ENCODE measurements at regions not wholly inside any gene's neighbourhood (a gene's known extent, or its start where the extent isn't known, plus 50 kb on each side); places are given as distances from the start of the nearest gene placed in this dataset.
"Not testable (repeated sequence)": the region's sequence is repeated elsewhere in the genome, so short reads cannot be mapped to it uniquely, and the experiment has no call there.

DNA sequence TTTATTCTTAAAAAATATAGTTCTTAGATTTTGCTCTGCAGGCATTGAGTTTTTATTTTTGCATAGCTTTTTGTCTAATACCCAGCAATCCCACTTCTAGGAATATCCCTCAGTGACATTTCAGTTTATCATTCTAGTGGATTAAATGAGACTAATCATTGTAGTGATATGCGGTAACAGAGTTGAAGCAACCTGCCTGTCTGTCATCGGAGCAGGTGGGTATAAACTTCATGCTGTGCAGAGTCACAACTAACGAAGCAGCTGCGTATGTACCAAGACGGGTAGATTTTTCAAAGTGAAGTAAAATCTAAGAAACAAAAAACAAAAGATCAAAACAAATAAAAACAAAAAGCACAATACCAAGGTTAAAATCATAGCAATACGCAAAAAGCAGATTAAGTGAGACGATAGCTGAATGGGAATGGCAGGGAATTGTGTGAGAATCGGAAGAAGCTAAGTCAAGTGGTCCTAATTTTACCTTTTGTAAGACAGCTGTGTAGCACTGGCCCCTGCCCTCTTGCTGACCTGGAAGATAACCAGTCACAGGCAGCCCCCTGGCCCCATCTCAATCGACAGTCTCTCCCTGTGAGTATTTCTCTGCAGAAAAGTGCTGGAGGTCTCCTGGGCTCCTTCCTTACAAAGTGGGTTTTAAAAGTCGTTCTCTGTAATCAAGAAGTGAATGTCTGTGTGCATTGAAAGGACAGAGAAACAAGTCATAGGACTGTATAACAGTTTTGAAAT, 169.2 kb downstream of the OR2B2 start:
- no peak for DNase-seq (ENCODE audit: low read depth, low spot score)

- DNase-seq (ENCODE audit: low read depth, low spot score), result not testable (repeated sequence)
These were observed 172.3 kb downstream of the OR2B2 start for GRCh38 chr6:27739902-27740301.

- DNase-seq (ENCODE audit: low read depth, low spot score), result no peak
These were observed 175.5 kb downstream of the OR2B2 start for GRCh38 chr6:27736686-27737085.

DNA sequence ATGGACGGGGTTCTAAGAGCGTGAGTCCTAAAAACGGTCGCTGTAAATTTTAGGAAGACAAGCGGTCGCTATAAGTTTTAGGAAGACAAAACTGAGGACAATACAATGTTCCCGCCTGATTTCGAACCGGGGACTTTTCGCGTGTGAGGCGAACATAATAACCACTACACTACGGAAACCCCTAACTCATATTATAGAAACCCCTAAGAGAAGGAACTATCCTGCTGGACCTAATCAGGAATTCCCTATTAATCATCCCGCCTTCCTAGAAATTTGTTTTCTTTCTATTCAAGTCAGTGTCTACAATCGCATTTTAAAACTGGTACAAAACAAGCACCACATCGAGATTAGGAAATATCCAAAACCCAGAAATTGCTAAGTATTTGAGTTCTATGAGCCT, 183.8 kb downstream of the OR2B2 start:
- no peak for DNase-seq (ENCODE audit: low read depth, low spot score)

DNA sequence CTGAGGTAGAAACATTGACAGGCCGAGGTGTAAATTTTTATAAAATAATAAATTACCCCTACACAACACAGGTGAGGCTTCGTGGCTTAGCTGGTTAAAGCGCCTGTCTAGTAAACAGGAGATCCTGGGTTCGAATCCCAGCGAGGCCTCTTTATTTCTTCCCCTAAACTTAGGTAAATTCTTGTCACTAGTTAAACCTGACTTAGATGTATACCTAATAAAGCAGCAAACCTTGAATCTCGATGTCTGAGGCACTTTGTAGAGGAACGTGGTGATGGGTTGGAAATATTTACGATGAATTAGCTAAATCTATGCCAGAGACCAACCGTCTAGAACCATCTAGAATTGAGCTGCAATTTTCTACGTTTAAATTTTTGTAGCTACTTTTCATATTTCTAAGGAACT, 185.6 kb downstream of the OR2B2 start:
- DNase-seq (ENCODE audit: low read depth, low spot score), result no peak

- peak; percentile 67 for DNase-seq (ENCODE audit: low read depth, low spot score)
These were observed 191.3 kb downstream of the OR2B2 start for GRCh38 chr6:27720607-27721580.

- DNase-seq (ENCODE audit: low read depth, low spot score), result not testable (repeated sequence)
These were observed 193.2 kb downstream of the OR2B2 start for GRCh38 chr6:27719039-27719438.

- DNase-seq (ENCODE audit: low read depth, low spot score), result no peak
These were observed 205.8 kb downstream of the OR2B2 start for GRCh38 chr6:27706431-27706830.

DNA sequence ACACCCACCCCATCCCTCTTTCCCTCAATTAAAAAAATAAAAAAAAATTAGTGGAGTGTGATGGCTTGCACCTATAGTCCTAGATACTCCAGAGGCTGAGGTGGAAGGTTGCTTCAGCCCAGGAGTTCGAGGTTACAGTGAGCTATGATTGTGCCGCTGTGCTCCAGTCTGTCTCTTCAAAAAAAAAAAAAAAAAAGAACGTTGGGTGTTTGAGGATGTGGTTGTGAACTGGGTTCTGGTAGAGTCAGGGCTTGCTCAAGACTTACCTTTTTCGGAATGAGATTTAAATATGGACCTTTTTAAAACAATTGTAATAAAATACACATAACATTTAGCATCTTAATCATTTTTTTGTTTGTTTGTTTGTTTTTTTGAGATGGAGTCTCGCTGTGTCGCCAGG, 211.9 kb downstream of the OR2B2 start:
- no peak for DNase-seq (ENCODE audit: low read depth, low spot score)

- no peak for DNase-seq (ENCODE audit: low read depth, low spot score)
These were observed 217.7 kb downstream of the OR2B2 start for GRCh38 chr6:27694547-27694874.

DNA sequence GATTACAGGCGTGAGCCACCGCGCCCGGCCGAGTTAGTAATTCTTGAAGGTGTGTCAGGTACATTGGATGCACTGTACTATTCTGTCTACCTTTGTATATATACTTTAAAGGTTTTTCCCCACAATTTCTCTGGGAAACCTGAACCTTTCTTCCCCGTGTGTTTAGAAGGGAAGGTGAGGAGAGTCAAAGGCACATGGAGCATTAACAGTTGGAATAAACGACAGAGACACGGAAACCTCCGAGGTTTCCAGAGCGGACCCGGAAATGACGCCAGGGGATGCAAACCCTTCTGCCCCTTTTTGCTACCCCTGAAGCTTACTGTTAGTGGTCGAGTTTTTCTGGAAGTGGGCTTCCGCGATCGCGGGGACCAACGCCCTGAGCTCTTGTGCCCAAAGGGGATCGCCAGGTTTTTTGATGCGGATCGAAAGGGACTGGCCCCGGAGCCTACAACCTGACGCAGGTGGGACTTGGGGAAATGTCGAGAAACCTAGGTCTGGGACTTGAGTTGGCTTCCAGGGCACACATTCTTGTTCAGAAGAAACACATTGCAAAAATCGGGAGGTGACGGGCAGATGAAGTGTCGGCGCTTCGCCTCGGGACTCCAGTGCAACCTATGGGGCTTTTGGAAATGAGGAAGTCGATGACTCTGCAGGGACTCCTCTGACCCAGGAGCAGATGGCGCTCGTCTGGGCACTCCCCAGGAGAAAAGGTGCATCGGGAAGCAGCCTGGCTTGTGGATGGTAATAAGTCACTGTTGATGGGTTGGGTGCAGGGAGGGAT, 218.2 kb downstream of the OR2B2 start:
- no peak for DNase-seq (ENCODE audit: low read depth, low spot score)

GRCh38 chr6:27692133-27692532, 219.2 kb upstream of the ZNF184 start:
- DNase-seq (ENCODE audit: low read depth, low spot score), result not testable (repeated sequence)

GRCh38 chr6:27688014-27688586, 215.2 kb upstream of the ZNF184 start:
- DNase-seq (ENCODE audit: low read depth, low spot score), result peak; percentile 96

DNA sequence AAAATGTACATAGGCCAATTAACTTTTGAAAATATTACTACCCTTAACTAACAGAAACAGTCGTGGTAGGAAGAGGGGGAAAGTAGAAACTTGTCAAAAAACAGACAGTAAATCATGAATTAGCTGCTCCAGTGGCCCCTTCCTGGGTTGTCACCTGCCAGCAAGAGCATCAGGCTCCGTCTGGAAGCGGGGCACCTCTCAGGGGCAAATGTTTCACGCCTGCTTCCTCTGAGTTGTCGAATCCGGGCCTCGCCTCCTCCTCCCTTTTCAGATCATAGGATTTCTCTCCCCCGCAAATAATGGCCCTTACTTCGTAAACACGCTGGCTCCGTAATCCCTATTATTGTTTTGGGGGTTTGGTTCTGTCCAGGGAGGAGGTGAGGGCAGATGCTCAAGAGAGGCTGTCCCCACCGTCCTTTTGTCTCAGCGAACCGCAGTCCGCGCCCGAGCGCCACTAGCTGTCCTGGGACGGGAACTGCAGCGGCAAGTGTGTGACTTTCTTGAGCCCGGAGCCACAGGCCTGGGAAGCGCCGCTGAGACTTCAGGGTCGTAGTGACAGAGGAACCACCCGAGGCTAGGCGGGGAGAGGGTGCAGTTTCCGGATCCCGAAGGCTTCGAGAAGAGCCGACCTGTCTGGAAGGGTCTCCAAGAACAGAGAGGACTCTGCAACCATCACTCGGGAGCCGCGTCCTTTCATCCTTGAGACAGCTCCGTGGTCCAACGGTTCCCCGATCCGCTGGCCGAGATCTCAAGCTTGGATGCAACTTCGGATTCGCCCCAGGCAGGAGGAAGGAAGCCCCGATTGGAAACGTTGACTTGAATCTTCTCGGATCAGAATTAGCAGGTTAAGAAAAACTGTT, 214.5 kb upstream of the ZNF184 start:
- no peak for DNase-seq (ENCODE audit: low read depth, low spot score)

DNA sequence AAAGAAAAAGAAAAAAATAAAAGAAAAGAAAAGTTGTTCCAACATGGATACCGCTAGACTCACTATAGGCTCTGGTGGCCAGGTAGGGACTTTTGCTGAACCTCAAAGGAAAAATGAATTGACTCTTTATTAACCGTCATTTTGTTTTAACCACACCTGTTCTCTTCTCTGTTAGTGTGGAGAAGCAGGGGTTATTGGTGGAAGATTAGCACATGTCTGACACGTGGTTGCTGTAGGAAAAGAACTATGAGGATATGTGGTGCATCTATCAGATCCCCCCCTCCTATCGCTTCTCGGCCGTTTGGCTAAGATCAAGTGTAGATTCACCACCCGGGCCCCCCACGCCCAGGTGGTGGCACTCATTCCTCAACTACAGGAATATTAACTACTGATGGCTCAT, 212.4 kb upstream of the ZNF184 start:
- DNase-seq (ENCODE audit: low read depth, low spot score), result no peak

DNA sequence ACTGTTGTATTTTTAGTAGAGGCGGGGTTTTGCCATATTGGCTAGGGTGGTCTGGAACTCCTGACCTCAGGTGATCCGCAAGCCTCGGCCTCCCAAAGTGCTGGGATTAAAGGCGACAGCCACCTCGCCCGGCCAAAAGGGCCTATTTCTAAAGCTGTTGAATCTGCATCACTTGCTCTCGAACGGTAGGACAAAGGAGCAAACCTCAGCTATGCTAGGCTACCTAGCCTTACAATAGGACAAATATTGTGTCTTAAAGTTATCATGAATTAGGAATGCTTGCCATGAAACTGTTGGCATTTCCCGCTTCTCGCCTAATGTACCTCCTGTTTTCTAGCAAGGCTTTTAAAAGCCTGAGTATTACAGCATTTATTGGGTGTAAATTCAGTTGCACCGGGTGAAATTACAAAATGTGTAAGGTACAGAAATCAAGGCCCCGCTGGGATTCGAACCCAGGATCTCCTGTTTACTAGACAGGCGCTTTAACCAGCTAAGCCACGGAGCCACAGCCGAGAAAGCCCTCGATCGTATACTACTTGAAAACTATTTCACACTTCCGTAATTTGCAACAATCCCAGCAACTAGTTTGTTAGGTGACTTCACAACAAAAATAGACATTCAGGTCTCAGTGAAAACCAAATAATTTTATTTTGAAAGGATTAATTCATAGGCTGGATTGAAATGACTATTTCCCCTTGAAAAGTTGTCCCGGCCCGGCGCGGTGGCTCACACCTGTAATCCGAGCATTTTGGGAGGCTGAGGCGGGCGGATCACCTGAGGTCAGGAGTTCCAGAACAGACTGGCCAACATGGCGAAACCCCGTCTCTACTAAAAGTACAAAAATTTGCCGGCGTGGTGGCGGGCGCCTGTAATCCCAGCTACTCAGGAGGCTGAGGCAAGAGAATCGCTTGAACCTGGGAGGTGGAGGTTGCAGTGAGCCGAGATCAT, 211.6 kb upstream of the ZNF184 start:
- DNase-seq (ENCODE audit: low read depth, low spot score), result no peak

- DNase-seq (ENCODE audit: low read depth, low spot score), result no peak
These were observed 207.2 kb upstream of the ZNF184 start for GRCh38 chr6:27679964-27680694.

DNA sequence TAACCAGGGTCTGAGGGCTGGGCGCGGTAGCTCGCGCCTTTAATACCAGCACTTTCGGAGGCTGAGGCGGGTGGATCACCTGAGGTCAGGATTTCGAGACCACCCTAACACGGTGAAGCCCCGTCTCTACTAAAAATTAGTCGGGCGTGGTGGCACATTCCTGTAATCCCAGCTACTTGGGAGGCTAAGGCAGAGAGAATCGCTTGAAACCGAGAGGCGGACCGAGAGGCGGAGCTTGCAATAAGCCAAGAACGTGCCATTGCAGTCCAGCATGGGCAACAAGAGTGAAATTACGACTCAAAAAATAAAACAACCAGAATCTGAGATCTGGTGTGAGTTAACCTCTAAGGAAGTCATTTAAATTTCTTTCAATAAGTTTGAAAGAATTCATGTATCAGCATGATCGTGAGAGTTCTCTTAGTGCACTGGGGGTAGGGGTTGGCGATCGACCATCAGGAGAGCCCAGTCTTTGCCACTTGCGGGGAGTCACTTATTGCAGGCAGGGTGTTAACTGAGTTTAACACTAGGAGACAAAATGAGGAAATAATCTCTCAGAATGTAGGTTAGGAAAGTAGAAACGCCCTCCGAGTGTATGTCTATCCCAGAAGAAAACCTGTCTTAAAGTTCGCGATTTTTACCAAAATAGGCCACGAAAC, 206.5 kb upstream of the ZNF184 start:
- DNase-seq (ENCODE audit: low read depth, low spot score), result no peak

Measured in iPS DF 19.7 (cell line).